Effector memory CD8-positive, alpha-beta T cell (primary cell): ENCODE measurements at regions not wholly inside any gene's neighbourhood (a gene's known extent, or its start where the extent isn't known, plus 50 kb on each side); places are given as distances from the start of the nearest gene placed in this dataset.
"Not testable (repeated sequence)": the region's sequence is repeated elsewhere in the genome, so short reads cannot be mapped to it uniquely, and the experiment has no call there.

Experiments used
- ATAC-seq: fragments of 150-1000 bp; cut with Tn5 transposase; replicated peaks from 2 replicates; pipeline ENCODE4 v1.10.0; 2021; ENCODE audit warnings: mild to moderate bottlenecking, moderate library complexity
- DNase-seq, 3 experiments: peaks; one replicate each; pipeline ENCODE4 v3.0.0; 2021
- H3K27ac Mint-ChIP-seq, 2 donors: one replicate each; pipeline ENCODE4 v1.8.0; 2022; ENCODE audit warnings: mild to moderate bottlenecking in 2 of 2, mixed read lengths in 2 of 2, moderate library complexity in 2 of 2
- H3K27me3 Mint-ChIP-seq, 2 donors: one replicate each; pipeline ENCODE4 v1.8.0; 2022; ENCODE audit warnings: mixed read lengths in 2 of 2
- H3K36me3 Mint-ChIP-seq: one replicate; pipeline ENCODE4 v1.8.0; 2022; ENCODE audit warnings: mild to moderate bottlenecking, moderate library complexity, mixed read lengths; ENCODE audit not compliant: insufficient read depth
- H3K4me1 Mint-ChIP-seq, 2 donors: one replicate each; pipeline ENCODE4 v1.8.0; 2022; ENCODE audit warnings: low read depth in 2 of 2, mixed read lengths in 2 of 2
- H3K4me3 Mint-ChIP-seq, 2 donors: one replicate each; pipeline ENCODE4 v1.8.0; 2022; ENCODE audit warnings: mild to moderate bottlenecking in 2 of 2, mixed read lengths in 2 of 2, moderate library complexity in 2 of 2
- H3K9me3 Mint-ChIP-seq, 2 donors: one replicate each; pipeline ENCODE4 v1.8.0; 2022; ENCODE audit warnings: mixed read lengths in 2 of 2

- peaks cover 0 to 2% of the 10 kb centered on the region in 2 donors for H3K9me3 Mint-ChIP-seq
- H3K27ac Mint-ChIP-seq, result no peak overlapping the region
- H3K27me3 Mint-ChIP-seq, result peaks cover 0 to 6% of the 10 kb centered on the region in 2 donors
- ATAC-seq (no peak), DNase-seq (no peak)
- no peaks in the 10 kb centered on the region for H3K4me1 Mint-ChIP-seq
- H3K36me3 Mint-ChIP-seq, result no peaks in the 10 kb centered on the region
- H3K4me3 Mint-ChIP-seq, result no peak overlapping the region
Measured at GRCh38 chr10:25828475-25828874, 105.6 kb upstream of the MYO3A start.

- no peaks in the 10 kb centered on the region for H3K4me1 Mint-ChIP-seq
- peaks cover 0 to 6% of the 10 kb centered on the region in 2 donors for H3K27me3 Mint-ChIP-seq
- no peak overlapping the region for H3K27ac Mint-ChIP-seq
- DNase-seq, result no peak
- ATAC-seq, result no peak
- peaks cover 0 to 5% of the 10 kb centered on the region in 2 donors for H3K9me3 Mint-ChIP-seq
- H3K36me3 Mint-ChIP-seq, result no peaks in the 10 kb centered on the region
- no peak overlapping the region for H3K4me3 Mint-ChIP-seq
Measured at GRCh38 chr10:25831080-25831479, 102.9 kb upstream of the MYO3A start.

GRCh38 chr10:25839683-25840082 lies 94.3 kb upstream of the MYO3A start:
- DNase-seq (no peak), ATAC-seq (no peak)
- no peaks in the 10 kb centered on the region for H3K27me3 Mint-ChIP-seq
- H3K4me3 Mint-ChIP-seq, result no peak overlapping the region
- H3K27ac Mint-ChIP-seq, result no peak overlapping the region
- peaks cover 4% of the 10 kb centered on the region for H3K36me3 Mint-ChIP-seq
- H3K4me1 Mint-ChIP-seq, result no peaks in the 10 kb centered on the region
- H3K9me3 Mint-ChIP-seq, result peaks cover 0 to 3% of the 10 kb centered on the region in 2 donors

- H3K27me3 Mint-ChIP-seq, H3K4me1 Mint-ChIP-seq, ATAC-seq, H3K36me3 Mint-ChIP-seq, H3K27ac Mint-ChIP-seq, H3K9me3 Mint-ChIP-seq, DNase-seq, H3K4me3 Mint-ChIP-seq: not testable (repeated sequence)
Measured at GRCh38 chr10:25840875-25841274, 93.2 kb upstream of the MYO3A start.

GRCh38 chr10:25842146-25842545 lies 91.9 kb upstream of the MYO3A start:
- Mint-ChIP-seq H3K4me1 (no peaks in the 10 kb centered on the region), H3K27ac (no peak overlapping the region), H3K4me3 (no peak overlapping the region), H3K9me3 (peaks cover 0 to 1% of the 10 kb centered on the region in 2 donors), H3K36me3 (peaks cover 4% of the 10 kb centered on the region), H3K27me3 (no peaks in the 10 kb centered on the region)
- DNase-seq (no peak), ATAC-seq (no peak)

GRCh38 chr10:25843551-25844170 lies 90.4 kb upstream of the MYO3A start:
- Mint-ChIP-seq H3K9me3 (no peaks in the 10 kb centered on the region), H3K4me3 (no peak overlapping the region), H3K27me3 (peaks cover 0 to 7% of the 10 kb centered on the region in 2 donors), H3K27ac (no peak overlapping the region), H3K36me3 (peaks cover 4% of the 10 kb centered on the region), H3K4me1 (no peaks in the 10 kb centered on the region)
- DNase-seq, result no peak
- ATAC-seq, result no peak

- not testable (repeated sequence) for ATAC-seq, H3K9me3 Mint-ChIP-seq, H3K4me1 Mint-ChIP-seq, H3K4me3 Mint-ChIP-seq, H3K36me3 Mint-ChIP-seq, H3K27ac Mint-ChIP-seq, DNase-seq
- H3K27me3 Mint-ChIP-seq, result peaks cover 0 to 13% of the 10 kb centered on the region in 2 donors
Measured at GRCh38 chr10:25844716-25845115, 89.3 kb upstream of the MYO3A start.

GRCh38 chr10:25849268-25849667 lies 84.8 kb upstream of the MYO3A start:
- H3K36me3 Mint-ChIP-seq, result no peaks in the 10 kb centered on the region
- H3K4me3 Mint-ChIP-seq, result no peak overlapping the region
- no peak overlapping the region for H3K27ac Mint-ChIP-seq
- peaks cover 0 to 22% of the 10 kb centered on the region in 2 donors for H3K27me3 Mint-ChIP-seq
- no peaks in the 10 kb centered on the region for H3K4me1 Mint-ChIP-seq
- peaks cover 3 to 10% of the 10 kb centered on the region in 2 donors for H3K9me3 Mint-ChIP-seq
- DNase-seq (no peak), ATAC-seq (no peak)

- H3K4me1 Mint-ChIP-seq, result no peaks in the 10 kb centered on the region
- no peak overlapping the region for H3K27ac Mint-ChIP-seq
- no peak for DNase-seq
- H3K27me3 Mint-ChIP-seq, result peaks cover 0 to 22% of the 10 kb centered on the region in 2 donors
- peaks cover 3 to 10% of the 10 kb centered on the region in 2 donors for H3K9me3 Mint-ChIP-seq
- no peaks in the 10 kb centered on the region for H3K36me3 Mint-ChIP-seq
- H3K4me3 Mint-ChIP-seq, result no peak overlapping the region
- ATAC-seq, result no peak
Measured at GRCh38 chr10:25849988-25850387, 84.0 kb upstream of the MYO3A start.

GRCh38 chr10:25851548-25851947 lies 82.5 kb upstream of the MYO3A start:
- H3K4me1 Mint-ChIP-seq, result no peaks in the 10 kb centered on the region
- no peaks in the 10 kb centered on the region for H3K36me3 Mint-ChIP-seq
- ATAC-seq (no peak), DNase-seq (no peak)
- H3K4me3 Mint-ChIP-seq, result no peak overlapping the region
- peaks cover 0 to 22% of the 10 kb centered on the region in 2 donors for H3K27me3 Mint-ChIP-seq
- H3K9me3 Mint-ChIP-seq, result peaks cover 3 to 10% of the 10 kb centered on the region in 2 donors
- H3K27ac Mint-ChIP-seq, result no peak overlapping the region

GRCh38 chr10:25852364-25852941 lies 81.6 kb upstream of the MYO3A start:
- no peaks in the 10 kb centered on the region for H3K36me3 Mint-ChIP-seq
- H3K4me3 Mint-ChIP-seq, result no peak overlapping the region
- ATAC-seq (no peak), DNase-seq (no peak)
- peaks cover 3 to 10% of the 10 kb centered on the region in 2 donors for H3K9me3 Mint-ChIP-seq
- H3K27me3 Mint-ChIP-seq, result peaks cover 0 to 22% of the 10 kb centered on the region in 2 donors
- no peak overlapping the region for H3K27ac Mint-ChIP-seq
- no peaks in the 10 kb centered on the region for H3K4me1 Mint-ChIP-seq

GRCh38 chr10:25858076-25858475 lies 76.0 kb upstream of the MYO3A start:
- Mint-ChIP-seq H3K27ac (no peak overlapping the region), H3K27me3 (no peaks in the 10 kb centered on the region), H3K9me3 (no peaks in the 10 kb centered on the region), H3K36me3 (no peaks in the 10 kb centered on the region), H3K4me3 (no peak overlapping the region), H3K4me1 (no peaks in the 10 kb centered on the region)
- no peak for DNase-seq
- ATAC-seq, result no peak

GRCh38 chr10:25865267-25865666 lies 68.8 kb upstream of the MYO3A start:
- no peaks in the 10 kb centered on the region for H3K36me3 Mint-ChIP-seq
- no peak overlapping the region for H3K4me3 Mint-ChIP-seq
- no peak for ATAC-seq
- H3K9me3 Mint-ChIP-seq, result peaks cover 5 to 8% of the 10 kb centered on the region in 2 donors
- no peak overlapping the region for H3K27ac Mint-ChIP-seq
- DNase-seq, result no peak
- no peaks in the 10 kb centered on the region for H3K27me3 Mint-ChIP-seq
- no peaks in the 10 kb centered on the region for H3K4me1 Mint-ChIP-seq

GRCh38 chr10:25867321-25867720 lies 66.7 kb upstream of the MYO3A start:
- H3K4me3 Mint-ChIP-seq, result no peak overlapping the region
- H3K36me3 Mint-ChIP-seq, result no peaks in the 10 kb centered on the region
- no peaks in the 10 kb centered on the region for H3K4me1 Mint-ChIP-seq
- H3K27ac Mint-ChIP-seq, result no peak overlapping the region
- no peak for DNase-seq
- H3K9me3 Mint-ChIP-seq, result peaks cover 5 to 8% of the 10 kb centered on the region in 2 donors
- no peaks in the 10 kb centered on the region for H3K27me3 Mint-ChIP-seq
- no peak for ATAC-seq
